H1 (cell line): ENCODE measurements at regions not wholly inside any gene's neighbourhood (a gene's known extent, or its start where the extent isn't known, plus 50 kb on each side); places are given as distances from the start of the nearest gene placed in this dataset.

ENCODE experiments used
- GABPA ChIP-seq: IDR thresholded peaks from 2 replicates; pipeline ENCODE4 v1.6.1; 2011; ENCODE audit warnings: mild to moderate bottlenecking, low read length, moderate library complexity, borderline replicate concordance; ENCODE audit not compliant: insufficient read depth
- KDM4A ChIP-seq: IDR thresholded peaks from one replicate; pipeline ENCODE4 v1.7.1; 2012; ENCODE audit warnings: low read depth, mild to moderate bottlenecking, moderate library complexity, low read length, inconsistent platforms; ENCODE audit not compliant: severe bottlenecking
- POLR2AphosphoS5 ChIP-seq: IDR thresholded peaks from 2 replicates; pipeline ENCODE4 v1.6.1; 2011; ENCODE audit warnings: low read depth, low read length
- TF ChIP-seq, protein P1 (sequence below): fragments of 300-600 bp; sonication (generic); IDR thresholded peaks from 2 replicates; pipeline ENCODE4 v1.7.1; 2012; ENCODE audit warnings: low read length, moderate library complexity, mild to moderate bottlenecking, inconsistent platforms; ENCODE audit not compliant: insufficient replicate concordance
- TF ChIP-seq, protein P2 (sequence below): IDR thresholded peaks from 2 replicates; pipeline ENCODE4 v1.6.1; 2011; ENCODE audit warnings: low read length, improper control_type of control experiment

DNA sequence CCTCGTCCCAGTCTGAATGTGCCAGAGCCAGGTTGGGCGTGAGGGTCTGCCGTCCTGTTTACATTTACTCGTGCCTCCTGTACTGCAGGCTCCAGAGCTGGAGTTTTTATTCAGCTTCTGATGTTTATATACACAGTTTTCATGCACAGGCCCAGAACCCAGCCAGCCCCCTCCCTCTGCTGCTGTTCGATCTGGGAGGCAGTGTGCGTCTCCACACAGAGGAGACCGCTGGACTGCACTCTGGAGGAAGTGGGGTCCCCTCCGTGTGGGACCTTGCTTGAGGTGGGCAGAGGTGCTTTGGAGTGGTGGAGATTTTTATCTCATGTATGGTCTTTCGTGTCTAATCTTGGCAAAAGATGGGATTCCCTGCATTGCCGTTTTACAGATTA is 90.6 kb downstream of the GLI2 start (continued):
- TF ChIP-seq, protein P1, sequence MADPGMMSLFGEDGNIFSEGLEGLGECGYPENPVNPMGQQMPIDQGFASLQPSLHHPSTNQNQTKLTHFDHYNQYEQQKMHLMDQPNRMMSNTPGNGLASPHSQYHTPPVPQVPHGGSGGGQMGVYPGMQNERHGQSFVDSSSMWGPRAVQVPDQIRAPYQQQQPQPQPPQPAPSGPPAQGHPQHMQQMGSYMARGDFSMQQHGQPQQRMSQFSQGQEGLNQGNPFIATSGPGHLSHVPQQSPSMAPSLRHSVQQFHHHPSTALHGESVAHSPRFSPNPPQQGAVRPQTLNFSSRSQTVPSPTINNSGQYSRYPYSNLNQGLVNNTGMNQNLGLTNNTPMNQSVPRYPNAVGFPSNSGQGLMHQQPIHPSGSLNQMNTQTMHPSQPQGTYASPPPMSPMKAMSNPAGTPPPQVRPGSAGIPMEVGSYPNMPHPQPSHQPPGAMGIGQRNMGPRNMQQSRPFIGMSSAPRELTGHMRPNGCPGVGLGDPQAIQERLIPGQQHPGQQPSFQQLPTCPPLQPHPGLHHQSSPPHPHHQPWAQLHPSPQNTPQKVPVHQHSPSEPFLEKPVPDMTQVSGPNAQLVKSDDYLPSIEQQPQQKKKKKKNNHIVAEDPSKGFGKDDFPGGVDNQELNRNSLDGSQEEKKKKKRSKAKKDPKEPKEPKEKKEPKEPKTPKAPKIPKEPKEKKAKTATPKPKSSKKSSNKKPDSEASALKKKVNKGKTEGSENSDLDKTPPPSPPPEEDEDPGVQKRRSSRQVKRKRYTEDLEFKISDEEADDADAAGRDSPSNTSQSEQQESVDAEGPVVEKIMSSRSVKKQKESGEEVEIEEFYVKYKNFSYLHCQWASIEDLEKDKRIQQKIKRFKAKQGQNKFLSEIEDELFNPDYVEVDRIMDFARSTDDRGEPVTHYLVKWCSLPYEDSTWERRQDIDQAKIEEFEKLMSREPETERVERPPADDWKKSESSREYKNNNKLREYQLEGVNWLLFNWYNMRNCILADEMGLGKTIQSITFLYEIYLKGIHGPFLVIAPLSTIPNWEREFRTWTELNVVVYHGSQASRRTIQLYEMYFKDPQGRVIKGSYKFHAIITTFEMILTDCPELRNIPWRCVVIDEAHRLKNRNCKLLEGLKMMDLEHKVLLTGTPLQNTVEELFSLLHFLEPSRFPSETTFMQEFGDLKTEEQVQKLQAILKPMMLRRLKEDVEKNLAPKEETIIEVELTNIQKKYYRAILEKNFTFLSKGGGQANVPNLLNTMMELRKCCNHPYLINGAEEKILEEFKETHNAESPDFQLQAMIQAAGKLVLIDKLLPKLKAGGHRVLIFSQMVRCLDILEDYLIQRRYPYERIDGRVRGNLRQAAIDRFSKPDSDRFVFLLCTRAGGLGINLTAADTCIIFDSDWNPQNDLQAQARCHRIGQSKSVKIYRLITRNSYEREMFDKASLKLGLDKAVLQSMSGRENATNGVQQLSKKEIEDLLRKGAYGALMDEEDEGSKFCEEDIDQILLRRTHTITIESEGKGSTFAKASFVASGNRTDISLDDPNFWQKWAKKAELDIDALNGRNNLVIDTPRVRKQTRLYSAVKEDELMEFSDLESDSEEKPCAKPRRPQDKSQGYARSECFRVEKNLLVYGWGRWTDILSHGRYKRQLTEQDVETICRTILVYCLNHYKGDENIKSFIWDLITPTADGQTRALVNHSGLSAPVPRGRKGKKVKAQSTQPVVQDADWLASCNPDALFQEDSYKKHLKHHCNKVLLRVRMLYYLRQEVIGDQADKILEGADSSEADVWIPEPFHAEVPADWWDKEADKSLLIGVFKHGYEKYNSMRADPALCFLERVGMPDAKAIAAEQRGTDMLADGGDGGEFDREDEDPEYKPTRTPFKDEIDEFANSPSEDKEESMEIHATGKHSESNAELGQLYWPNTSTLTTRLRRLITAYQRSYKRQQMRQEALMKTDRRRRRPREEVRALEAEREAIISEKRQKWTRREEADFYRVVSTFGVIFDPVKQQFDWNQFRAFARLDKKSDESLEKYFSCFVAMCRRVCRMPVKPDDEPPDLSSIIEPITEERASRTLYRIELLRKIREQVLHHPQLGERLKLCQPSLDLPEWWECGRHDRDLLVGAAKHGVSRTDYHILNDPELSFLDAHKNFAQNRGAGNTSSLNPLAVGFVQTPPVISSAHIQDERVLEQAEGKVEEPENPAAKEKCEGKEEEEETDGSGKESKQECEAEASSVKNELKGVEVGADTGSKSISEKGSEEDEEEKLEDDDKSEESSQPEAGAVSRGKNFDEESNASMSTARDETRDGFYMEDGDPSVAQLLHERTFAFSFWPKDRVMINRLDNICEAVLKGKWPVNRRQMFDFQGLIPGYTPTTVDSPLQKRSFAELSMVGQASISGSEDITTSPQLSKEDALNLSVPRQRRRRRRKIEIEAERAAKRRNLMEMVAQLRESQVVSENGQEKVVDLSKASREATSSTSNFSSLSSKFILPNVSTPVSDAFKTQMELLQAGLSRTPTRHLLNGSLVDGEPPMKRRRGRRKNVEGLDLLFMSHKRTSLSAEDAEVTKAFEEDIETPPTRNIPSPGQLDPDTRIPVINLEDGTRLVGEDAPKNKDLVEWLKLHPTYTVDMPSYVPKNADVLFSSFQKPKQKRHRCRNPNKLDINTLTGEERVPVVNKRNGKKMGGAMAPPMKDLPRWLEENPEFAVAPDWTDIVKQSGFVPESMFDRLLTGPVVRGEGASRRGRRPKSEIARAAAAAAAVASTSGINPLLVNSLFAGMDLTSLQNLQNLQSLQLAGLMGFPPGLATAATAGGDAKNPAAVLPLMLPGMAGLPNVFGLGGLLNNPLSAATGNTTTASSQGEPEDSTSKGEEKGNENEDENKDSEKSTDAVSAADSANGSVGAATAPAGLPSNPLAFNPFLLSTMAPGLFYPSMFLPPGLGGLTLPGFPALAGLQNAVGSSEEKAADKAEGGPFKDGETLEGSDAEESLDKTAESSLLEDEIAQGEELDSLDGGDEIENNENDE = no peak
- TF ChIP-seq KDM4A (no peak), GABPA (no peak), POLR2AphosphoS5 (no peak)
- TF ChIP-seq, protein P2, sequence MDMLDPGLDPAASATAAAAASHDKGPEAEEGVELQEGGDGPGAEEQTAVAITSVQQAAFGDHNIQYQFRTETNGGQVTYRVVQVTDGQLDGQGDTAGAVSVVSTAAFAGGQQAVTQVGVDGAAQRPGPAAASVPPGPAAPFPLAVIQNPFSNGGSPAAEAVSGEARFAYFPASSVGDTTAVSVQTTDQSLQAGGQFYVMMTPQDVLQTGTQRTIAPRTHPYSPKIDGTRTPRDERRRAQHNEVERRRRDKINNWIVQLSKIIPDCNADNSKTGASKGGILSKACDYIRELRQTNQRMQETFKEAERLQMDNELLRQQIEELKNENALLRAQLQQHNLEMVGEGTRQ = no peak
- TF ChIP-seq, all 59 proteins: peak for 0
